GM20000 (cell line): ENCODE measurements at regions not wholly inside any gene's neighbourhood (a gene's known extent, or its start where the extent isn't known, plus 50 kb on each side); places are given as distances from the start of the nearest gene placed in this dataset.

Experiments used
- DNase-seq: peaks from one replicate; pipeline ENCODE4 v3.0.0; 2012; ENCODE audit warnings: low spot score
- TF ChIP-seq, protein P1 (sequence below): IDR thresholded peaks from 2 replicates; pipeline ENCODE4 v1.5.1; 2012; ENCODE audit warnings: mild to moderate bottlenecking, control low read depth; ENCODE audit errors: extremely low read depth, missing control alignments

DNA sequence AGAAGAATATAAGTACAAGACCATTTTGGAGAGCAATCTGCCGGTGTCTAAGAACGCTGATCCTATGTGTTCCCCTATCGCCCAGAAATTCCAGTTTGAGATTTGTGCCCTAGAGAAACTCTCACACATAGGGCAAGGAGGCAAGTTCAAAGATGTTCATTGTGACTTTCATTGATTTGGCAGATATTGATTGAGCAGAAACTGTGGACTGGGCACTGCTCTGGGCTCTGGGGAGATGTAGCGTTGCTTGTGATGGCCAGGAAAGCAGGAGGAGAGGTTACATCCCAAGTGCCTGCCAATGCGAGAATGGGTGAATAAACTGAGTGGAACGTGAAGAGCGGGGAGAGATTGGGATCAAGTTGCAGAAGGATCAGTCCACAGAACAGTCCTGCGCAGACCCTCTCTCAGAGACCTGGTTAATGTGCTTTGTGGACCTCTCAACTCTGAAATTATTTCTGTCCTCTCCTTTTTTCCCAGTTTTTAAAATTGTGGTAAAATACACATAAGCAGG is 123.9 kb upstream of the PEG3 start:
- DNase-seq: no peak
- TF ChIP-seq, protein P1, sequence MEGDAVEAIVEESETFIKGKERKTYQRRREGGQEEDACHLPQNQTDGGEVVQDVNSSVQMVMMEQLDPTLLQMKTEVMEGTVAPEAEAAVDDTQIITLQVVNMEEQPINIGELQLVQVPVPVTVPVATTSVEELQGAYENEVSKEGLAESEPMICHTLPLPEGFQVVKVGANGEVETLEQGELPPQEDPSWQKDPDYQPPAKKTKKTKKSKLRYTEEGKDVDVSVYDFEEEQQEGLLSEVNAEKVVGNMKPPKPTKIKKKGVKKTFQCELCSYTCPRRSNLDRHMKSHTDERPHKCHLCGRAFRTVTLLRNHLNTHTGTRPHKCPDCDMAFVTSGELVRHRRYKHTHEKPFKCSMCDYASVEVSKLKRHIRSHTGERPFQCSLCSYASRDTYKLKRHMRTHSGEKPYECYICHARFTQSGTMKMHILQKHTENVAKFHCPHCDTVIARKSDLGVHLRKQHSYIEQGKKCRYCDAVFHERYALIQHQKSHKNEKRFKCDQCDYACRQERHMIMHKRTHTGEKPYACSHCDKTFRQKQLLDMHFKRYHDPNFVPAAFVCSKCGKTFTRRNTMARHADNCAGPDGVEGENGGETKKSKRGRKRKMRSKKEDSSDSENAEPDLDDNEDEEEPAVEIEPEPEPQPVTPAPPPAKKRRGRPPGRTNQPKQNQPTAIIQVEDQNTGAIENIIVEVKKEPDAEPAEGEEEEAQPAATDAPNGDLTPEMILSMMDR: no peak

DNA sequence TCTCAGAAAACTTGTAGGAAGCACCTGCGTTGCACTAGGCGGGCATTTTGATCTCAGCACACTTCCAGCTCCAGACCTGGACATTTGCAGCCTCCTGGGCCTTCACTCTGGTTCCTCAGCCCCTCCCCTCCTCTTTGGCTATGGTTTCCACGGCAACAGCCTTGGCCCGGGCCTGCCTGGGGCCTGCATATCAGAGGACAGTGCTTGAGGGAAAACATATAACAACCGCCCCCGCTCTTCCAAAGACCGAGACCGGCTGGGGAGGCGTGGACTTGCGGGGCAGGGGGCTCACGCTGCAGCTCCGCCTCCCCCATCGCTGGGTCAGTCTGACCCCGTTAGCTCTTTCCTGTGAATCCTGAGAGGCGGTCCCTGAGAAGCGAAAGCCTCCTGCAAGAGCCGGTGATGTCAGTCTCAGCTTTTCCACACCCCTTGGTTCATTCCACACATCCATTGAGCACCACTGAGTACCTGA is 125.7 kb upstream of the PEG3 start:
- no peak for DNase-seq
- TF ChIP-seq, protein P1: no peak

DNA sequence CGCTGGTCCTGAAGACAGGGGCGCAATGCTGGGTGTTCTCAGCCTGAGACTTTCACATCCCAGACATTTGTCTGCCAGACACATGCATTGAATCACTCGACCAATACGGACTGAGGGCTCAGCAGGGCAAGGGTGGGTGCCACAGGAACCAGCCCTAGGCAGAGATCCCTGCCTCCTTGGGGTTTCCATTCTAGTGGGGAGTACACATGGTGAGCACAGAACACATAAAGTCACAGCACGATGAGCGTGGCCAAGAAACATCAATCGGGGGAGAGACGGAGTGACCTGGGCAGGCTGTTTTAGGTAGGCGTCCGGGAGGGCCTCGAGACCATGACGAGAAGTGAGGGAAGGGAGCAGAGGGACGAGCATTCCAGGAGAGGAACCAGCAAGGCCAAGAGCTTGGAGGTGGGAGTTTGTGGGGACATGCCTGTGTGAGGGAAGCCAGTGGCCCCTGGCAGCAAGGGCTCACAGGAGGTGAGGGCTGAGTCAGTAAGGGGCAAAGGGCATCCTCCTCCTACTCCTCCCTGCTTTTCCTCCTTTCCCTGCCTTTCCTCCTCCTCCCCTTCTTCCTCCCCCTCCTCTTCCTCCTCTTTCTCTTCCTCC is 126.3 kb upstream of the PEG3 start:
- TF ChIP-seq, protein P1: no peak
- no peak for DNase-seq

DNA sequence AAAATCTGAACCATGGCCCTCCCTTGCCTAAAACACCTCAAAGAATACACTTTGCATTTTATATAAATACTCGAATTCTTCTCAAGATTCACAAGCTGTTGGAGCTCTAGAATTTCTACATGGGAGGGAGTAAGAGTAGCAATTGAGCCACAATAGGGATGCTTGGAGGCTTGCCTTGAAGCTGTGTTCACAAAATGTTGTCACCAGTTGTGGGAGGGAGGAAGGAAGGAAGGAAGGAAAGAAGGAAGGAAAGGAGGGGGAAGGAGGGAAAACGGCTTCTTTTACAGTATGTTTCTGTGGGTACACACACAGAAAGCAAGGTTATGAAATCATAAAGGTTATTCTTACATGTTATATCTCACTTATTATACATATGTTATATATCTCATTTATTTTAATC is 128.6 kb upstream of the PEG3 start:
- no peak for DNase-seq
- TF ChIP-seq, protein P1: no peak

DNA sequence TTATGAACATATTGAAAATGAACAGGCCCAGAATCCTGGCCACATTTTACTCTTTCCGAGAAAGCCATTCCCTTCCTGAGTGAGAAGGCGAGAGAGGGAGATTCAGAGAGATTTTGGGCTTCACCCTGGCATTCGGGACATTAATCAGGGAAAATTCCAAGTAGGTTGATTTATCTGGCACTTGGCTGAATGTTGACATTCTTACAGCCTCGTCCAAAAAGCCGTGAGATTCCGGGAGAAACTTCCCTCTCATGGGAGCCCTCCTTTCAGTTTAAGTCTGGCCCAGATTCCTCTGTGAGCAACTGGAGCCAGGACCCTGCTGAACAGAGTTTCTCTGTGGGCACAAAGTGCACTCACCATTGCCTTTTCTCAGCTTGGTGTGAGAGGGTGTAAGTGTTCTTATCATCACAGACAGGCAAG is 129.2 kb upstream of the PEG3 start:
- TF ChIP-seq, protein P1: no peak
- DNase-seq: no peak

DNA sequence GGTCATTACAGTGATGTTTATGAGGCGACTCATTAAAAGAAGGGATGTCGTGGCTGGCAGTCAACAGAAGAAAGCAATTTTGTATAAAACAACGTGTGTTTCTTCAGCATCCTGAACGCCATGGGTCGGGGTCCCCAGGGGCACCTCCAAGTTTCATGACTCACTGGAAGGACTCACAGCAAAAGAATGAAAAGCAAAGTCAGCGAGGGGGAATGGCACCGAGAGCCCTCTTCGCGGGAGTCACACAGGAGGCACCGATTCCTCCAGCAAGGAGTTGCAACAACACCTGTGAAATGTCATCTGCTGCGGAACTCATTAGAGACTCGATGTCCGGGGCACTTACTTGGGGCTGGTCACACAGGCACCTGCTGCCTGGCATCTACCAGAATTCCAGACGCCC is 130.7 kb upstream of the PEG3 start:
- DNase-seq: no peak
- TF ChIP-seq, protein P1: no peak

DNA sequence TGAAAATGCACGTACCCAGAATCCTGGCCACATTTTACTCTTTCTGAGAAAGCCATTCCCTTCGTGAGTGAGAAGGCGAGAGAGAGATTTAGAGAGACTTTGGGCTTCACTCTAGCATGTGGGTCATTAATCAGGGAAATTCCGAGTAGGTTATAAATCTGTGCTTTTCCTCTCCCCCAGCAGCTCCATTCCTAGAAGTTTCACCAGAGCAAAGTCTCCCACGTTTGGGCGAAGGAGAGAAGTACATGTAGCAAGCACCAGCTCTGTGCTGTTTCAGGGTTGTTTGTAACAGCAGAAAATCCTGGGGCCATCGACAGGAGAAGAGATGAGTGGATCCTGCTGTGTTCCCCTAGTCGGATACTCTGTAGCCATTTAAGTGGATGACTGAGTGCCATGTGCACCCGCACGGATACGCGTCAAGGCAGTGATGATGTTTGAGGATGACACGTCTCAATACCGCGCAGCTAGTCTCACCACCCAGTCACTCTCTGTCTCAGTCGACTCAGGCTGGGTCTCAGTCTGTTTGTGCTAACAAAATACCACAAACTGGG is 131.8 kb upstream of the PEG3 start:
- DNase-seq: no peak
- TF ChIP-seq, protein P1: no peak
